GM18507 (cell line): ENCODE measurements at regions not wholly inside any gene's neighbourhood (a gene's known extent, or its start where the extent isn't known, plus 50 kb on each side); places are given as distances from the start of the nearest gene placed in this dataset.

ENCODE experiments used
- DNase-seq: peaks from one replicate; pipeline ENCODE4 v3.0.0; 2011; ENCODE audit warnings: low read depth; ENCODE audit not compliant: insufficient read length; ENCODE audit errors: extremely low spot score
- FAIRE-seq: peaks from 2 replicates; lab custom pipeline; 2011; peaks lifted over from hg19 to GRCh38; lab: Jason Lieb, UNC

DNA sequence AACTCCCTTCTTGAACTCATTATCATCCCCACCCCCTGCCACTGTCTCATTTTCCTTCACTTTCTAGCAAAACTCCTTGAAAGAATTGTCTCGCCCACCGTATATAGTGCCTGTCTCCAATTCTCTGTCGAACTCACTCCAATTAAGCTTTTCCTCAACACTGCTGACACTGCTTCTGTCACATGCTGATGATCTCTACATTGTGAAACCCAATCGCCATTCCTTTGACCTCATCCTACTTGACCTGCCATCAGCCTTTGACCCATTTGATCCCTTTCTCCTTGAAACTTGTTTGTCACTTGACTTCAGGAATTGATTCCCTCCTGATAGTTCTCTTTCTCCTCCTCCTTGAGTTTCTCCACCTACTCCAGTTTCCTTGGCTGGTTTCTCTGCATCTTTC is 54.8 kb downstream of the CCDC71L start:
- no peak for FAIRE-seq
- no peak for DNase-seq

GRCh38 chr7:106604971-106605370 is 56.0 kb downstream of the CCDC71L start:
- no peak for DNase-seq
- no peak for FAIRE-seq

GRCh38 chr7:106604303-106604924 is 56.5 kb downstream of the CCDC71L start:
- no peak for DNase-seq
- no peak for FAIRE-seq

DNA sequence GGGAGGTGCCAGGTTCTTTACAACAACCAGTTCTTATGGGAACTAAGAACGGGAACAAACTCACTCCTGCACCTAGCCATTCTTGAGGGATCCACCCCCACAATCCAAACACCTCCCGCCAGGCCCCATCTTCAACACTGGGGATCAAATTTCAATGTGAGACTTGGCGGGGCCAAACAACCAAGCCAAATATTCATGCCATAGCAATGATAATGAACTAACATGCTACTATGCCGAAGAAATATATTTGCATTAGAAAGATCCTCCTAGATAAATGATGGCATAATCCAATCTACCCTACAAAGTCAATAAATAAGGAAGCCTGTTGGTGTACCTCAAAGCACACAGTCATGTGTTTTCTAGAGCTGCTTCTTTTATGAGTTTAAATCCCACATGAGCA is 57.6 kb downstream of the CCDC71L start:
- FAIRE-seq: no peak

GRCh38 chr7:106602062-106602461 is 58.9 kb downstream of the CCDC71L start:
- no peak for DNase-seq
- FAIRE-seq: no peak

More for the DNA sequence above, 57.6 kb downstream of the CCDC71L start:
- no peak for DNase-seq

GRCh38 chr7:106600569-106601373 is 60.2 kb downstream of the CCDC71L start:
- DNase-seq (no peak), FAIRE-seq (no peak)

GRCh38 chr7:106599343-106599698 is 61.6 kb downstream of the CCDC71L start:
- no peak for FAIRE-seq
- no peak for DNase-seq

GRCh38 chr7:106598663-106599342 is 62.2 kb downstream of the CCDC71L start:
- FAIRE-seq (peak; percentile 89), DNase-seq (peak; percentile 47)

GRCh38 chr7:106597751-106598546 is 63.0 kb downstream of the CCDC71L start:
- FAIRE-seq: no peak
- DNase-seq: no peak

GRCh38 chr7:106597014-106597413 is 63.9 kb downstream of the CCDC71L start:
- FAIRE-seq: no peak
- no peak for DNase-seq

GRCh38 chr7:106595922-106596321 is 65.0 kb downstream of the CCDC71L start:
- DNase-seq: no peak
- FAIRE-seq: no peak

GRCh38 chr7:106593028-106593417 is 67.9 kb downstream of the CCDC71L start:
- DNase-seq: no peak
- no peak for FAIRE-seq

- FAIRE-seq: no peak
- DNase-seq: no peak
These were observed 68.5 kb downstream of the CCDC71L start for GRCh38 chr7:106592282-106593027.

DNA sequence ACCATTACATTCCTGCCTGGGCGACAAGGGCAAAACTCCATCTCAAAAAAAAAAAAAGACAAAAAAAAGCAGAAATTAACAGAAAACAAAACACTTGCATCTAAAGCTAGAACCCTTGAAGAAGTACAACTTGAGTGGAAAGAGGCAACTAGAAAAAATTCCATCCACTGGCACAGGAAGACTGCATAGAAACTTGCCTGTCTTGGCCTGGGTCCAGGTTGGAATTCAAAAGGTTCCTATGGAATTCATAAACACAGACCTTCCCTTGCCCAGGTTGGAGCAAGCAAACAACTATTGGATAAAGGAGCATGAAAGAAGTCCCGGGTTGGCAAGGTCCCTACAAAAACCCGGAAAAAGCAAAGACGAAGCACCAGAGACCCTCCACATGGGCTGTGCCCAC is 69.8 kb downstream of the CCDC71L start:
- FAIRE-seq: no peak
- no peak for DNase-seq

- no peak for FAIRE-seq
- no peak for DNase-seq
These were observed 70.6 kb downstream of the CCDC71L start for GRCh38 chr7:106590209-106590816.

GRCh38 chr7:106589198-106589879 is 71.6 kb downstream of the CCDC71L start:
- DNase-seq (no peak), FAIRE-seq (no peak)

GRCh38 chr7:106588422-106589197 is 72.3 kb downstream of the CCDC71L start:
- DNase-seq (no peak), FAIRE-seq (no peak)
